ENCODE measurements at regions not wholly inside any gene's neighbourhood (a gene's known extent, or its start where the extent isn't known, plus 50 kb on each side); places are given as distances from the start of the nearest gene placed in this dataset.

DNA sequence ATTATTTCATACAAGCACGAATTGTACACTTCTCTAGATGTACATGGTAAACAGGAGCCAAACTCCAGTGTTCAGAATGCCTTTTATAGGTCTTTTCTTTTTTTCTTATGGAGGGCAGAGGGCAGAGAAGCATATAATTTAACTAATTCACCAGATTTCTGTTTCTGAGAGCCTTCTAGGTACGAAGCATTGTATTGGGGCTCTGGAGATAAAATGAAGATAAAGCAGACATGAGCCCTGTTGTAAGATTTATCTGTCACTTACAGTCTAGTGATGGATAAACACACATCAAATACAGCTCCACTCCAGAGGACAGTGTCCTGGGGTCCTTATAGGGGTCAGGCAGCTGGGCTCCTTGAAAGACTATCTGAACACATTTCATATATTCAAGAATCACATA, 265.5 kb downstream of the SKAP2 start:
- Histone ChIP-seq H3K79me2 (ENCODE audit: control insufficient read depth, insufficient read depth, low read length) (no peaks in the 10 kb centered on the region), H3K4me3 (no peak overlapping the region), H3K4me2 (ENCODE audit: insufficient read depth, low read length) (no peak overlapping the region), H3K9ac (ENCODE audit: insufficient read depth in 1 of 2, low read depth in 2 of 2, low read length in 2 of 2) (no peak overlapping the region), H3K9me3 (replicated peaks; ENCODE audit: control insufficient read depth, insufficient read depth, low read depth, low read length) (no peaks in the 10 kb centered on the region), H3K36me3 (ENCODE audit: control insufficient read depth, insufficient read depth, low read length) (no peaks in the 10 kb centered on the region), H3K4me1 (replicated peaks in 1 of 2; ENCODE audit: control insufficient read depth in 2 of 2, insufficient read depth in 2 of 2, low read length in 2 of 2) (no peaks in the 10 kb centered on the region), H2AFZ (ENCODE audit: low read depth, low read length) (no peak overlapping the region), H3K9me1 (ENCODE audit: control insufficient read depth, insufficient read depth, low read length) (no peaks in the 10 kb centered on the region), H3K27me3 (ENCODE audit: control insufficient read depth in 2 of 2, insufficient read depth in 2 of 2, low read length in 2 of 2) (peaks cover 5 to 15% of the 10 kb centered on the region in 2 experiments; a peak in 4 of 5 replicates), H3K27ac (ENCODE audit: extremely low read depth, low read depth, low read length) (no peak overlapping the region), H4K20me1 (replicated peaks; ENCODE audit: control insufficient read depth, insufficient read depth, low read length) (0 out of 2 replicates have a peak, but pooled peaks cover 3% of the 10 kb centered on the region)
- in situ Hi-C loops (cut with MboI) = no loop called here
- ATAC-seq = no peak
- CTCF ChIA-PET (ENCODE audit: low intra/inter-chr PET ratio) = no interaction called here
- FAIRE-seq = no peak
- no peak for TF ChIP-seq KLF13 (tag; IDR thresholded peaks at IDR 0.05; ENCODE audit: borderline replicate concordance, low read depth)
- no peak for TF ChIP-seq FOXM1 (IDR thresholded peaks at IDR 0.05; ENCODE audit: low read depth)
- no peak for TF ChIP-seq FOXM1 (CRISPR knock-in tag; IDR thresholded peaks at IDR 0.05; ENCODE audit: low read depth)
- TF ChIP-seq COPS2 (conservative IDR thresholded peaks at IDR 0.05) = no peak
- no peak for TF ChIP-seq RB1 (IDR thresholded peaks at IDR 0.05; ENCODE audit: low read depth)
- TF ChIP-seq U2AF1 (optimal IDR thresholded peaks at IDR 0.05; ENCODE audit: low read depth, low read length) = no peak
- TF ChIP-seq SIRT6 (IDR thresholded peaks at IDR 0.05; ENCODE audit: low read depth, low read length) = no peak
- TF ChIP-seq EP400 (IDR thresholded peaks at IDR 0.05) = no peak
- TF ChIP-seq HMG20A (CRISPR knock-in tag; conservative IDR thresholded peaks at IDR 0.05) = no peak
- no peak for TF ChIP-seq HNRNPUL1 (IDR thresholded peaks at IDR 0.05; ENCODE audit: low read length)
- TF ChIP-seq PCBP1 (IDR thresholded peaks at IDR 0.05; ENCODE audit: low read depth, low read length, poor library complexity, severe bottlenecking) = no peak
- TF ChIP-seq ZNF699 (CRISPR knock-in tag; IDR thresholded peaks at IDR 0.05; ENCODE audit: insufficient replicate concordance) = no peak
- WGBS (ENCODE audit: insufficient coverage, low coverage, missing lambda C conversion rate) = 6% methylated on average over 2 of the region's 2 CpGs
- no peak for DNase-seq (ENCODE audit: extremely low read depth in 1 of 4, low spot score in 3 of 4)
- POLR2A ChIA-PET = interaction anchor here (0.6 to 0.7 kb wide), 2 partner anchors 8 to 17 kb away, joined by 3 to 4 read pairs; no protein-coding TSS in a partner anchor
- no TSS peak for BruUV-seq (replicated peaks)
- intact Hi-C loops (cut with micrococcal nuclease) = no loop called here

Measured in K562 (cell line).